HepG2 (cell line): ENCODE measurements at regions not wholly inside any gene's neighbourhood (a gene's known extent, or its start where the extent isn't known, plus 50 kb on each side); places are given as distances from the start of the nearest gene placed in this dataset.
A peak's percentile ranks its signal among the peaks of the same experiment; 100 is the strongest.

Experiments
- CTCF ChIP-seq: sonication (generic); formaldehyde crosslinking; IDR thresholded peaks from 2 replicates; pipeline ENCODE4 v1.5.0; 2020; ENCODE audit warnings: mild to moderate bottlenecking, missing genetic modification reagents, moderate library complexity
- DNMT1 ChIP-seq: sonication (generic); formaldehyde crosslinking; IDR thresholded peaks from 2 replicates; pipeline ENCODE4 v1.5.1; 2020; ENCODE audit warnings: mild to moderate bottlenecking, missing genetic modification reagents
- GLI4 ChIP-seq: sonication (generic); formaldehyde crosslinking; IDR thresholded peaks from 2 replicates; pipeline ENCODE4 v1.5.1; 2020; ENCODE audit warnings: missing genetic modification reagents, mild to moderate bottlenecking, moderate library complexity, borderline replicate concordance
- IRF9 ChIP-seq: sonication (generic); formaldehyde crosslinking; IDR thresholded peaks from 2 replicates; pipeline ENCODE4 v1.8.0; 2022; ENCODE audit warnings: missing genetic modification reagents, mild to moderate bottlenecking, borderline replicate concordance
- MEIS2 ChIP-seq: sonication (generic); formaldehyde crosslinking; IDR thresholded peaks from 2 replicates; pipeline ENCODE4 v1.9.0; 2021; ENCODE audit warnings: mild to moderate bottlenecking, missing genetic modification reagents
- NR2C2 ChIP-seq: sonication (generic); formaldehyde crosslinking; IDR thresholded peaks from 2 replicates; pipeline ENCODE4 v1.4.0; 2020; ENCODE audit warnings: missing genetic modification reagents, mild to moderate bottlenecking, moderate library complexity, borderline replicate concordance
- POGZ ChIP-seq: sonication (generic); formaldehyde crosslinking; IDR thresholded peaks from 2 replicates; pipeline ENCODE4 v1.4.0; 2020; ENCODE audit warnings: mild to moderate bottlenecking, missing genetic modification reagents
- RXRB ChIP-seq: IDR thresholded peaks from 2 replicates; pipeline ENCODE4 v1.6.1; 2016; ENCODE audit warnings: borderline replicate concordance, missing genetic modification reagents, missing compliant biosample characterization
- SMAD9 ChIP-seq: sonication (generic); formaldehyde crosslinking; IDR thresholded peaks from 2 replicates; pipeline ENCODE4 v1.5.1; 2020; ENCODE audit warnings: mild to moderate bottlenecking, missing genetic modification reagents
- SSRP1 ChIP-seq: IDR thresholded peaks from 2 replicates; pipeline ENCODE4 v1.6.1; 2016; ENCODE audit warnings: control low read depth
- THAP7 ChIP-seq: sonication (generic); formaldehyde crosslinking; IDR thresholded peaks from 2 replicates; pipeline ENCODE4 v1.8.1; 2023; ENCODE audit warnings: mild to moderate bottlenecking, missing genetic modification reagents
- ZBTB21 ChIP-seq: sonication (generic); formaldehyde crosslinking; IDR thresholded peaks from 2 replicates; pipeline ENCODE4 v1.4.0; 2020; ENCODE audit warnings: missing genetic modification reagents
- ZBTB4 ChIP-seq: sonication (generic); formaldehyde crosslinking; IDR thresholded peaks from 2 replicates; pipeline ENCODE4 v1.4.0; 2020; ENCODE audit warnings: missing genetic modification reagents, mild to moderate bottlenecking, borderline replicate concordance
- ZBTB7B ChIP-seq: sonication (generic); formaldehyde crosslinking; IDR thresholded peaks from 2 replicates; pipeline ENCODE4 v1.4.0; 2020; ENCODE audit warnings: missing genetic modification reagents
- ZC3H4 ChIP-seq: sonication (generic); formaldehyde crosslinking; IDR thresholded peaks from 2 replicates; pipeline ENCODE4 v1.4.0; 2020; ENCODE audit warnings: missing genetic modification reagents, borderline replicate concordance
- ZFYVE20 ChIP-seq: sonication (generic); formaldehyde crosslinking; IDR thresholded peaks from 2 replicates; pipeline ENCODE4 v1.8.0; 2023; ENCODE audit warnings: low read depth, mild to moderate bottlenecking, moderate library complexity, missing genetic modification reagents, borderline replicate concordance
- ZNF225 ChIP-seq: sonication (generic); formaldehyde crosslinking; IDR thresholded peaks from 2 replicates; pipeline ENCODE4 v1.4.0; 2020; ENCODE audit warnings: mild to moderate bottlenecking, missing genetic modification reagents
- ZSCAN31 ChIP-seq: sonication (generic); formaldehyde crosslinking; IDR thresholded peaks from 2 replicates; pipeline ENCODE4 v1.5.0; 2020; ENCODE audit warnings: low read depth, mild to moderate bottlenecking, missing genetic modification reagents
- ZSCAN5A ChIP-seq: sonication (generic); formaldehyde crosslinking; IDR thresholded peaks from 2 replicates; pipeline ENCODE4 v1.8.0; 2022; ENCODE audit warnings: mild to moderate bottlenecking, missing genetic modification reagents, borderline replicate concordance
- TF ChIP-seq, protein P1 (sequence below): sonication (generic); formaldehyde crosslinking; IDR thresholded peaks from 2 replicates; pipeline ENCODE4 v1.8.0; 2022; ENCODE audit warnings: missing genetic modification reagents, mild to moderate bottlenecking, inconsistent platforms, borderline replicate concordance

GRCh38 chr7:46215987-46216567 lies 295.0 kb upstream of the IGFBP3 start (continued):
- TF ChIP-seq CTCF (CRISPR knock-in tag): peak; percentile 21; the same call in 1 of the 2 replicates
- TF ChIP-seq, protein P1, sequence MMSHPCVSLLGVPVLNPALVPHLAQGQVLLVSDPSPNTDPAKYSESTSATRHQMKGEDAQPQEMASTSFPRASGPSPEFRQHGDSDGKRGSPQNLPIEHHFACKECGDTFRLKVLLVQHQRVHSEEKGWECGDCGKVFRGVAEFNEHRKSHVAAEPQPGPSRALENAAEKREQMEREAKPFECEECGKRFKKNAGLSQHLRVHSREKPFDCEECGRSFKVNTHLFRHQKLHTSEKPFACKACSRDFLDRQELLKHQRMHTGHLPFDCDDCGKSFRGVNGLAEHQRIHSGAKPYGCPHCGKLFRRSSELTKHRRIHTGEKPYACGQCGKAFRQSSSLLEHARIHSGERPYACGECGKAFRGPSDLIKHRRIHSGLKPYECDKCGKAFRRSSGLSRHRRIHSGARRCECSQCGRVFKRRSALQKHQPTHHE (CRISPR knock-in tag): no peak
- peak; percentile 76 for TF ChIP-seq MEIS2 (CRISPR knock-in tag)
- TF ChIP-seq ZSCAN5A (CRISPR knock-in tag): peak; percentile 37; the same call in 1 of the 2 replicates
- no peak for TF ChIP-seq ZBTB4
- TF ChIP-seq ZSCAN31 (CRISPR knock-in tag): peak; percentile 57
- no peak for TF ChIP-seq DNMT1 (CRISPR knock-in tag)
- TF ChIP-seq SSRP1: no peak
- no peak for TF ChIP-seq THAP7 (CRISPR knock-in tag)
- TF ChIP-seq SMAD9 (CRISPR knock-in tag): no peak
- TF ChIP-seq ZNF225 (CRISPR knock-in tag): no peak
- TF ChIP-seq ZBTB21 (CRISPR knock-in tag): 0 out of 2 replicates have a peak, but pooled peaks have one; percentile 61
- peak; percentile 93 for TF ChIP-seq RXRB
- peak; percentile 27; the same call in 1 of the 2 replicates for TF ChIP-seq NR2C2
- TF ChIP-seq GLI4 (CRISPR knock-in tag): no peak
- TF ChIP-seq ZFYVE20 (CRISPR knock-in tag): no peak
- peak; percentile 85 for TF ChIP-seq POGZ (CRISPR knock-in tag)
- TF ChIP-seq ZC3H4 (CRISPR knock-in tag): no peak
- peak; percentile 64; the same call in 1 of the 2 replicates for TF ChIP-seq IRF9 (CRISPR knock-in tag)
- TF ChIP-seq ZBTB7B: peak; percentile 57; the same call in 1 of the 2 replicates
